H9 (cell line): ENCODE measurements at regions not wholly inside any gene's neighbourhood (a gene's known extent, or its start where the extent isn't known, plus 50 kb on each side); places are given as distances from the start of the nearest gene placed in this dataset.

ENCODE experiments used
- DNase-seq: peaks from one replicate; pipeline ENCODE4 v3.0.0-alpha.2; 2017
- H2AFZ ChIP-seq: one replicate; pipeline ENCODE4 v1.6.1; 2013; ENCODE audit warnings: mild to moderate bottlenecking, low read length, control low read depth, moderate library complexity
- H2AK5ac ChIP-seq: 2 replicates; pipeline ENCODE4 v1.6.1; 2013; ENCODE audit warnings: low read length, control low read depth, mixed read lengths; ENCODE audit not compliant: insufficient read length
- H2BK120ac ChIP-seq: one replicate; pipeline ENCODE4 v1.6.1; 2013; ENCODE audit warnings: low read depth, mild to moderate bottlenecking, low read length, control low read depth, inconsistent platforms; ENCODE audit not compliant: poor library complexity, severe bottlenecking
- H2BK12ac ChIP-seq: 2 replicates; pipeline ENCODE4 v1.6.1; 2013; ENCODE audit warnings: low read length, control low read depth, mixed read lengths, low read depth; ENCODE audit not compliant: insufficient read length
- H2BK15ac ChIP-seq: 2 replicates; pipeline ENCODE4 v1.6.1; 2013; ENCODE audit warnings: low read depth, low read length, control low read depth
- H2BK20ac ChIP-seq: one replicate; pipeline ENCODE4 v1.6.1; 2013; ENCODE audit warnings: low read depth, mild to moderate bottlenecking, low read length, control low read depth, inconsistent platforms; ENCODE audit not compliant: poor library complexity, severe bottlenecking
- H2BK5ac ChIP-seq: 2 replicates; pipeline ENCODE4 v1.6.1; 2013; ENCODE audit warnings: low read length, control low read depth, mixed read lengths; ENCODE audit not compliant: insufficient read length
- H3K14ac ChIP-seq: 2 replicates; pipeline ENCODE4 v1.6.1; 2013; ENCODE audit warnings: low read length, control low read depth; ENCODE audit not compliant: insufficient read depth
- H3K18ac ChIP-seq: 2 replicates; pipeline ENCODE4 v1.6.1; 2013; ENCODE audit warnings: low read depth, mild to moderate bottlenecking, mixed read lengths, low read length, control low read depth; ENCODE audit not compliant: insufficient read length
- H3K23ac ChIP-seq: 2 replicates; pipeline ENCODE4 v1.6.1; 2013; ENCODE audit warnings: low read length, control low read depth, mixed read lengths, low read depth; ENCODE audit not compliant: insufficient read length
- H3K23me2 ChIP-seq: 2 replicates; pipeline ENCODE4 v1.6.1; 2013; ENCODE audit warnings: low read depth, mild to moderate bottlenecking, mixed read lengths, low read length, control low read depth; ENCODE audit not compliant: insufficient read length, poor library complexity, severe bottlenecking
- H3K27ac ChIP-seq: 2 replicates; pipeline ENCODE4 v1.5.1; 2013; ENCODE audit warnings: low read length, control low read depth, mixed read lengths, low read depth; ENCODE audit not compliant: insufficient read length
- H3K27me3 ChIP-seq: 2 replicates; pipeline ENCODE4 v1.6.1; 2013; ENCODE audit warnings: low read length, control low read depth, inconsistent platforms; ENCODE audit not compliant: insufficient read depth
- H3K4ac ChIP-seq: 2 replicates; pipeline ENCODE4 v1.6.1; 2013; ENCODE audit warnings: low read depth, mild to moderate bottlenecking, control low read depth, inconsistent platforms, low read length, moderate library complexity
- H3K4me1 ChIP-seq: 2 replicates; pipeline ENCODE4 v1.6.1; 2013; ENCODE audit warnings: low read length, control low read depth, inconsistent platforms; ENCODE audit not compliant: insufficient read depth
- H3K4me2 ChIP-seq: 2 replicates; pipeline ENCODE4 v1.6.1; 2013; ENCODE audit warnings: low read length, control low read depth, mixed read lengths; ENCODE audit not compliant: insufficient read length, insufficient read depth
- H3K56ac ChIP-seq: 2 replicates; pipeline ENCODE4 v1.6.1; 2013; ENCODE audit warnings: low read depth, mild to moderate bottlenecking, mixed read lengths, low read length, control low read depth; ENCODE audit not compliant: insufficient read length
- H3K79me1 ChIP-seq: 2 replicates; pipeline ENCODE4 v1.6.1; 2013; ENCODE audit warnings: low read depth, mild to moderate bottlenecking, moderate library complexity, low read length, control low read depth, inconsistent platforms; ENCODE audit not compliant: insufficient read depth, poor library complexity, severe bottlenecking
- H3K79me2 ChIP-seq: 2 replicates; pipeline ENCODE4 v1.6.1; 2013; ENCODE audit warnings: low read length, control low read depth, inconsistent platforms; ENCODE audit not compliant: insufficient read depth
- H3K9ac ChIP-seq: 2 replicates; pipeline ENCODE4 v1.6.1; 2013; ENCODE audit warnings: low read length, control low read depth, mixed read lengths; ENCODE audit not compliant: insufficient read length; ENCODE audit errors: extremely low read depth
- H3K9me3 ChIP-seq: one replicate; pipeline ENCODE4 v1.6.1; 2013; ENCODE audit warnings: low read depth, low read length, inconsistent platforms; ENCODE audit not compliant: control insufficient read depth
- H3T11ph ChIP-seq: one replicate; pipeline ENCODE4 v1.6.1; 2013; ENCODE audit warnings: mild to moderate bottlenecking, low read length, control low read depth, inconsistent platforms
- H4K20me1 ChIP-seq: one replicate; pipeline ENCODE4 v1.6.1; 2013; ENCODE audit not compliant: control insufficient read depth, insufficient read length, insufficient read depth
- H4K5ac ChIP-seq: 2 replicates; pipeline ENCODE4 v1.6.1; 2013; ENCODE audit warnings: low read depth, mild to moderate bottlenecking, mixed read lengths, low read length, control low read depth; ENCODE audit not compliant: insufficient read length
- H4K8ac ChIP-seq: replicated peaks from 2 replicates; pipeline ENCODE4 v1.6.1; 2013; ENCODE audit warnings: low read length, control low read depth, mixed read lengths, low read depth; ENCODE audit not compliant: insufficient read length
- H4K91ac ChIP-seq: 2 replicates; pipeline ENCODE4 v1.6.1; 2013; ENCODE audit warnings: low read depth, mild to moderate bottlenecking, moderate library complexity, mixed read lengths, low read length, control low read depth; ENCODE audit not compliant: insufficient read length
- H3K27ac Mint-ChIP-seq, 3 experiments: 2 replicates in 2 of 3; 3 replicates in 1 of 3; pipeline ENCODE4 v1.8.0; 2020 to 2021; ENCODE audit warnings: mixed read lengths in 3 of 3, mild to moderate bottlenecking in 1 of 3, moderate library complexity in 1 of 3
- H3K27me3 Mint-ChIP-seq: 2 replicates; pipeline ENCODE4 v1.8.0; 2021; ENCODE audit warnings: low read depth, mild to moderate bottlenecking, moderate library complexity, mixed read lengths
- H3K36me3 Mint-ChIP-seq, 3 experiments: 2 replicates in 2 of 3; 3 replicates in 1 of 3; pipeline ENCODE4 v1.8.0; 2020 to 2021; ENCODE audit warnings: low read depth in 3 of 3, mixed read lengths in 3 of 3; ENCODE audit not compliant: insufficient read depth in 1 of 3
- H3K4me1 Mint-ChIP-seq, 2 experiments: 2 replicates each; pipeline ENCODE4 v1.8.0; 2020; ENCODE audit warnings: mixed read lengths in 2 of 2
- H3K4me3 Mint-ChIP-seq, 2 experiments: 2 replicates in 1 of 2; 3 replicates in 1 of 2; pipeline ENCODE4 v1.8.0; 2020 to 2021; ENCODE audit warnings: mild to moderate bottlenecking in 2 of 2, mixed read lengths in 2 of 2, moderate library complexity in 1 of 2
- H3K9me3 Mint-ChIP-seq, 2 experiments: 2 replicates in 1 of 2; 3 replicates in 1 of 2; pipeline ENCODE4 v1.8.0; 2020; ENCODE audit warnings: mild to moderate bottlenecking in 2 of 2, mixed read lengths in 2 of 2, moderate library complexity in 1 of 2
- CTCF ChIP-seq: fragments of 200-600 bp; sonication (generic); conservative IDR thresholded peaks from 3 replicates; pipeline ENCODE4 v1.8.0; 2021; ENCODE audit warnings: antibody characterized with exemption, mild to moderate bottlenecking
- WGBS: extraction: QIAGEN DNeasy Blood & Tissue Kit; methylation state at CpG from one replicate; pipeline ENCODE4 v1.1.7; 2013; ENCODE audit warnings: missing lambda C conversion rate, low lambda C conversion rate, mixed read lengths; ENCODE audit not compliant: insufficient read length; ENCODE audit errors: extremely low coverage; 5-methylcytosine and 5-hydroxymethylcytosine counted together

- no CpG with 5 or more reads among the region's 10 CpGs for WGBS
- Mint-ChIP-seq H3K4me1 (peaks cover 47 to 52% of the 10 kb centered on the region in 2 experiments), H3K36me3 (peaks cover 0 to 2% (median 0%) of the 10 kb centered on the region in 3 experiments; a peak in 4 of 7 replicates), H3K27ac (no peak overlapping the region), H3K27me3 (peaks cover 50% of the 10 kb centered on the region), H3K9me3 (no peaks in the 10 kb centered on the region), H3K4me3 (no peak overlapping the region)
- Histone ChIP-seq H2BK15ac (no peak overlapping the region), H3K4me1 (peaks cover 8% of the 10 kb centered on the region; the same call in 1 of the 2 replicates), H3K23me2 (no peaks in the 10 kb centered on the region), H2BK12ac (no peak overlapping the region), H3K79me2 (no peaks in the 10 kb centered on the region), H3K14ac (no peak overlapping the region), H2AFZ (no peak overlapping the region), H4K91ac (no peak overlapping the region), H3K18ac (no peak overlapping the region), H3K79me1 (no peaks in the 10 kb centered on the region), H3K9me3 (no peaks in the 10 kb centered on the region), H4K8ac (no peak overlapping the region), H3K9ac (no peak overlapping the region), H4K5ac (no peak overlapping the region), H3K27ac (no peak overlapping the region), H3K56ac (no peak overlapping the region), H3K23ac (no peak overlapping the region), H2BK120ac (no peak overlapping the region), H3K4ac (no peak overlapping the region), H2AK5ac (no peak overlapping the region), H2BK5ac (no peak overlapping the region), H2BK20ac (no peak overlapping the region), H3K4me2 (no peak overlapping the region), H3T11ph (no peak overlapping the region), H4K20me1 (no peaks in the 10 kb centered on the region), H3K27me3 (no peaks in the 10 kb centered on the region)
- TF ChIP-seq CTCF = no peak
- DNase-seq = no peak
These were observed 94.9 kb upstream of the MSX1 start for GRCh38 chr4:4764558-4764905.
